ENCODE measurements at regions not wholly inside any gene's neighbourhood (a gene's known extent, or its start where the extent isn't known, plus 50 kb on each side); places are given as distances from the start of the nearest gene placed in this dataset.

DNA sequence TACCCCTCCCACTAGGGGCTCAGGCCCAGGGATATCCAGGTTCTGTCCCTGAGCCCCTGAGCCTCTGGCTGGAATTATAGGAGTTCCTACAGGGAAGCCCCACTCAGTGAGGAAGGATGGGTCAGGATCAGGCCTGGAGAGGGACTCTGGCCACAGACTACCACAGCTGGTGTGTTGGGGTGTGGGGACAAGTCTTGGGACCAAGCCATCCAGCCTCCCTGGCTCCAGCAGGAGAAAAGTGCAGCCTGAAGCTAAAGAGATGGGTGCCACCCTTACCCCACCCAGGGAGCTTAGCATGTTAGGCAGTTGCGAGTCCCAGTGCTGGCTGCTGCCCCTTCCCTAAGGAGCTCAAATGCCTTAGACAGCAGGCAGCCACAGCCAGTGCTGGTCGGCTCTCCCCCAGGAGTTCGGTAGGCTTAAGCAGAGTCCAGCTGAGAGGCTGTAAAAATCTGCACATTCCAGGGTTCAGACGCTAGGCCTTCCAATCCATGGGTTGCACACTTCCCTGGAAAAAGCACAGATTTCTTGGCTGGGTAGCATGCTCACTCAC, 96.2 kb upstream of the CYYR1 start:
- POLR2A ChIA-PET (ENCODE audit: unreplicated experiment) = no interaction called here
- intact Hi-C loops (cut with micrococcal nuclease) = no loop called here
- ATAC-seq (no peak), DNase-seq (no peak)
- no peaks in the 10 kb centered on the region for H3K79me2 ChIP-seq (ENCODE audit: low read length)
- H2AFZ ChIP-seq (ENCODE audit: low read length) = no peak overlapping the region
- peaks cover 5% of the 10 kb centered on the region for H3K9me3 ChIP-seq (ENCODE audit: low read length)
- no peaks in the 10 kb centered on the region for H3F3A ChIP-seq (ENCODE audit: low read length, unreplicated experiment)
- no peak overlapping the region for H3K27ac ChIP-seq (ENCODE audit: low read length)
- H4K20me1 ChIP-seq (ENCODE audit: low read length) = no peaks in the 10 kb centered on the region
- H3K9me2 ChIP-seq (replicated peaks; ENCODE audit: low read length) = no peaks in the 10 kb centered on the region
- no TSS peak for BruUV-seq (replicated peaks)
- H3K4me2 ChIP-seq (ENCODE audit: low read length) = no peak overlapping the region
- no peak for TF ChIP-seq EZH2 (IDR thresholded peaks at IDR 0.05; ENCODE audit: low read length, unreplicated experiment)
- TF ChIP-seq, protein P1, sequence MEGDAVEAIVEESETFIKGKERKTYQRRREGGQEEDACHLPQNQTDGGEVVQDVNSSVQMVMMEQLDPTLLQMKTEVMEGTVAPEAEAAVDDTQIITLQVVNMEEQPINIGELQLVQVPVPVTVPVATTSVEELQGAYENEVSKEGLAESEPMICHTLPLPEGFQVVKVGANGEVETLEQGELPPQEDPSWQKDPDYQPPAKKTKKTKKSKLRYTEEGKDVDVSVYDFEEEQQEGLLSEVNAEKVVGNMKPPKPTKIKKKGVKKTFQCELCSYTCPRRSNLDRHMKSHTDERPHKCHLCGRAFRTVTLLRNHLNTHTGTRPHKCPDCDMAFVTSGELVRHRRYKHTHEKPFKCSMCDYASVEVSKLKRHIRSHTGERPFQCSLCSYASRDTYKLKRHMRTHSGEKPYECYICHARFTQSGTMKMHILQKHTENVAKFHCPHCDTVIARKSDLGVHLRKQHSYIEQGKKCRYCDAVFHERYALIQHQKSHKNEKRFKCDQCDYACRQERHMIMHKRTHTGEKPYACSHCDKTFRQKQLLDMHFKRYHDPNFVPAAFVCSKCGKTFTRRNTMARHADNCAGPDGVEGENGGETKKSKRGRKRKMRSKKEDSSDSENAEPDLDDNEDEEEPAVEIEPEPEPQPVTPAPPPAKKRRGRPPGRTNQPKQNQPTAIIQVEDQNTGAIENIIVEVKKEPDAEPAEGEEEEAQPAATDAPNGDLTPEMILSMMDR (conservative IDR thresholded peaks at IDR 0.05; ENCODE audit: low read depth, low read length) = no peak
- no peak for TF ChIP-seq EZH2phosphoT487 (IDR thresholded peaks at IDR 0.05; ENCODE audit: borderline replicate concordance, low read length)
- H3K4me1 ChIP-seq (ENCODE audit: insufficient read depth, low read length) = no peaks in the 10 kb centered on the region
- CTCF ChIA-PET = no interaction called here
- H3K4me3 ChIP-seq (ENCODE audit: low read length) = no peak overlapping the region
- H3K36me3 ChIP-seq (ENCODE audit: low read depth, low read length) = no peaks in the 10 kb centered on the region
- H3K27me3 ChIP-seq (ENCODE audit: low read length) = no peaks in the 10 kb centered on the region
- H3K9ac ChIP-seq (ENCODE audit: low read length) = no peak overlapping the region

DNA sequence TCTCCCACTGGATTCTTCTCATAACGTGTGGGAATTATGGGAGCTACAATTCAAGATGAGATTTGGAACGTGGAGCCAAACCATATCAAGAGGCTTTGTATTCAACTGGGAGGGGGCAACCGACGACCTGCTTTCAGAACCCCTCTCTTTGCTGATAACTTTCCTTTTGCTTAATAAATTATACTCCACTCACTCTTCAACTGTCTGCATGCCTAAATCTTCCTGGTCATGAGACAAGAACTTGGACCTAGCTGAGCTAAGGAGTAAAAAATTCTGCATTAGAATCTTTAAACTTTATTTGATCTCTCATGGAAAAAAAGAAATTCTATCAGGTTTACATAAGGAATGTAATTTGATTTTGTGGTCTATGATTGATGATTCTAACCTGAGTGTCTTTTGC, 86.7 kb upstream of the CYYR1 start:
- H3K9me2 ChIP-seq (replicated peaks; ENCODE audit: low read length) = no peaks in the 10 kb centered on the region
- no peaks in the 10 kb centered on the region for H3K79me2 ChIP-seq (ENCODE audit: low read length)
- H3K4me2 ChIP-seq (ENCODE audit: low read length) = no peak overlapping the region
- POLR2A ChIA-PET (ENCODE audit: unreplicated experiment) = interaction anchor here (0.6 kb wide), 1 partner anchor 959 kb away, joined by 5 read pairs; no protein-coding TSS in a partner anchor
- no peak for ATAC-seq
- CTCF ChIA-PET = no interaction called here
- peaks cover 5% of the 10 kb centered on the region; the same call in 1 of the 2 replicates for H3K4me1 ChIP-seq (ENCODE audit: insufficient read depth, low read length)
- H3F3A ChIP-seq (ENCODE audit: low read length, unreplicated experiment) = no peaks in the 10 kb centered on the region
- H3K9me3 ChIP-seq (ENCODE audit: low read length) = peaks cover 8% of the 10 kb centered on the region
- no peak for TF ChIP-seq EZH2phosphoT487 (IDR thresholded peaks at IDR 0.05; ENCODE audit: borderline replicate concordance, low read length)
- TF ChIP-seq, protein P1 (conservative IDR thresholded peaks at IDR 0.05; ENCODE audit: low read depth, low read length) = no peak
- no peak for TF ChIP-seq EZH2 (IDR thresholded peaks at IDR 0.05; ENCODE audit: low read length, unreplicated experiment)
- BruUV-seq (replicated peaks) = no TSS peak
- no peak overlapping the region for H3K27ac ChIP-seq (ENCODE audit: low read length)
- no peaks in the 10 kb centered on the region for H4K20me1 ChIP-seq (ENCODE audit: low read length)
- H2AFZ ChIP-seq (ENCODE audit: low read length) = no peak overlapping the region
- intact Hi-C loops (cut with micrococcal nuclease) = no loop called here
- H3K4me3 ChIP-seq (ENCODE audit: low read length) = no peak overlapping the region
- no peak for DNase-seq
- H3K27me3 ChIP-seq (ENCODE audit: low read length) = no peaks in the 10 kb centered on the region
- H3K36me3 ChIP-seq (ENCODE audit: low read depth, low read length) = no peaks in the 10 kb centered on the region
- H3K9ac ChIP-seq (ENCODE audit: low read length) = no peak overlapping the region

DNA sequence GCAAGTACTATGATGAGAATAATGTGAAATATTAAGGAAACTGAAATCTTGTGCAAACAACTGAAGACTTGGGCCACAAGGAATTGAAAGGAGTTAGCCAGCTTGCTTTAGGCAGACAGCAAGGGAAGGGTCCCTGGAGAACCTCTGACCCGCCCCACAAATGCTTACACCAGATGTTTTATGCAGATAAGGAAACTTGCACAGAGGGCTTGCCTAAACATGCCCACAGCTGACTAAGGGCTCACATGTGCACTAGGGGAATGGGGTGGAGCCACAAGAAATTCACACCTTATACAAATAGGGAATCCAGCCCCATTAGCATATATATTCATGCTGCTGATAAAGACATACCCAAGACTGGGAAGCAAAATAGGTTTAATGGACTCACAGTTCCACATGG, 86.1 kb upstream of the CYYR1 start:
- POLR2A ChIA-PET (ENCODE audit: unreplicated experiment) = interaction anchor here (0.6 kb wide), 1 partner anchor 959 kb away, joined by 5 read pairs; no protein-coding TSS in a partner anchor
- Histone ChIP-seq H3K9ac (ENCODE audit: low read length) (no peak overlapping the region), H3K4me1 (ENCODE audit: insufficient read depth, low read length) (peaks cover 5% of the 10 kb centered on the region; the same call in 1 of the 2 replicates), H3F3A (ENCODE audit: low read length, unreplicated experiment) (no peaks in the 10 kb centered on the region), H3K9me2 (replicated peaks; ENCODE audit: low read length) (no peaks in the 10 kb centered on the region), H3K36me3 (ENCODE audit: low read depth, low read length) (no peaks in the 10 kb centered on the region), H3K4me3 (ENCODE audit: low read length) (no peak overlapping the region), H3K27me3 (ENCODE audit: low read length) (no peaks in the 10 kb centered on the region), H4K20me1 (ENCODE audit: low read length) (no peaks in the 10 kb centered on the region), H3K79me2 (ENCODE audit: low read length) (no peaks in the 10 kb centered on the region), H3K4me2 (ENCODE audit: low read length) (no peak overlapping the region), H3K27ac (ENCODE audit: low read length) (no peak overlapping the region), H2AFZ (ENCODE audit: low read length) (no peak overlapping the region), H3K9me3 (ENCODE audit: low read length) (peaks cover 4% of the 10 kb centered on the region)
- intact Hi-C loops (cut with micrococcal nuclease) = no loop called here
- CTCF ChIA-PET = no interaction called here
- TF ChIP-seq, protein P1 (conservative IDR thresholded peaks at IDR 0.05; ENCODE audit: low read depth, low read length) = no peak
- no peak for TF ChIP-seq EZH2phosphoT487 (IDR thresholded peaks at IDR 0.05; ENCODE audit: borderline replicate concordance, low read length)
- no peak for TF ChIP-seq EZH2 (IDR thresholded peaks at IDR 0.05; ENCODE audit: low read length, unreplicated experiment)
- BruUV-seq (replicated peaks) = no TSS peak
- no peak for ATAC-seq
- no peak for DNase-seq

Measured in PC-3 (cell line).